AG09319 (cell line): ENCODE measurements at regions not wholly inside any gene's neighbourhood (a gene's known extent, or its start where the extent isn't known, plus 50 kb on each side); places are given as distances from the start of the nearest gene placed in this dataset.

ENCODE experiments used
- DNase-seq: peaks from one replicate; pipeline ENCODE4 v3.0.0-alpha.2; 2010; ENCODE audit warnings: low read depth; ENCODE audit errors: extremely low read depth
- TF ChIP-seq, protein P1 (sequence below): IDR thresholded peaks from 2 replicates; pipeline ENCODE4 v1.5.1; 2011; ENCODE audit warnings: low read depth, mild to moderate bottlenecking, inconsistent platforms, low read length, moderate library complexity

DNA sequence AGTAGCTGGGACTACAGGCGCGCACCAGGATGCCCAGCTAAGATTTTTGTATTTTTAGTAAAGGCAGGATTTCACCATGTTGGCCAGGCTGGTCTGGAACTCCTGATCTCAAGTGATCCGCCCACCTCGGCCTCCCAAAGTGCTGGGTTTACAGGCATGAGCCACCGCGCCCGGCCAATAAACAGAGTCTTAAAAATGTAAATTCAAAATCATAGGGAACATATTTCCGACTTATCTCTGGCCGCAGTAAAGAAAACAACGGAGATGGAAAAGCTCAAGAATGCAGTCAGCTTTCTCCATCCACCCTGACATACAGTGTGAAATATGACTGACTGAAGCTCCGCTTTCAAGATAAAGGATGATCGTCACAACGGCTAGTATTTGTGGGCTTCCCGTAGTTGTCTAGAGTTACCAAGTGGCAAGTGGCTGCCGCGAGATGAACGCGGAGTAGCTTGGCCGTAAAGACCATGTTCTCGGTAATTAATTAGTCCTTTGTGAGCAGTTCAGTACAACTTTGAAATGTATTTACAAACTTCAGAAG lies 495.1 kb upstream of the FAT1 start:
- TF ChIP-seq, protein P1, sequence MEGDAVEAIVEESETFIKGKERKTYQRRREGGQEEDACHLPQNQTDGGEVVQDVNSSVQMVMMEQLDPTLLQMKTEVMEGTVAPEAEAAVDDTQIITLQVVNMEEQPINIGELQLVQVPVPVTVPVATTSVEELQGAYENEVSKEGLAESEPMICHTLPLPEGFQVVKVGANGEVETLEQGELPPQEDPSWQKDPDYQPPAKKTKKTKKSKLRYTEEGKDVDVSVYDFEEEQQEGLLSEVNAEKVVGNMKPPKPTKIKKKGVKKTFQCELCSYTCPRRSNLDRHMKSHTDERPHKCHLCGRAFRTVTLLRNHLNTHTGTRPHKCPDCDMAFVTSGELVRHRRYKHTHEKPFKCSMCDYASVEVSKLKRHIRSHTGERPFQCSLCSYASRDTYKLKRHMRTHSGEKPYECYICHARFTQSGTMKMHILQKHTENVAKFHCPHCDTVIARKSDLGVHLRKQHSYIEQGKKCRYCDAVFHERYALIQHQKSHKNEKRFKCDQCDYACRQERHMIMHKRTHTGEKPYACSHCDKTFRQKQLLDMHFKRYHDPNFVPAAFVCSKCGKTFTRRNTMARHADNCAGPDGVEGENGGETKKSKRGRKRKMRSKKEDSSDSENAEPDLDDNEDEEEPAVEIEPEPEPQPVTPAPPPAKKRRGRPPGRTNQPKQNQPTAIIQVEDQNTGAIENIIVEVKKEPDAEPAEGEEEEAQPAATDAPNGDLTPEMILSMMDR = no peak
- DNase-seq = no peak

DNA sequence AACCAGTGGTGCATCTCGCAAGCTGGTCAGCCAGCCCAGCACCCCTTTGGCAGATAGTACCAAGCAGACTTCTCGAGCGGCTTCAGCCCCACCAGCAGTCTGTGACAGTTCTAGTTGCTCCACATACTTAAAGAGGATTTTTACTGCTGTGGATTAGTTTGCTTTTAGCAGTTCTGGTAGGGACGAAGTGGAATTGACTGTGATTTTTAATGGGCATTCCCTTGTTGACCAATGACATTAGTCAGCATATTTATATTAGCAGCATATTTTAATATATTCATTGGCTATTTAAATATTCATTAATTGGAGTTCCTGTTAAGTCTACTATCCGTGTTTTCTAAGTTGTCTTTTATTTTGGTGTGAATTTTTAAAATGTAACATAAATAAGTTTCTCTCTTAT lies 500.9 kb upstream of the FAT1 start:
- TF ChIP-seq, protein P1 = no peak

DNA sequence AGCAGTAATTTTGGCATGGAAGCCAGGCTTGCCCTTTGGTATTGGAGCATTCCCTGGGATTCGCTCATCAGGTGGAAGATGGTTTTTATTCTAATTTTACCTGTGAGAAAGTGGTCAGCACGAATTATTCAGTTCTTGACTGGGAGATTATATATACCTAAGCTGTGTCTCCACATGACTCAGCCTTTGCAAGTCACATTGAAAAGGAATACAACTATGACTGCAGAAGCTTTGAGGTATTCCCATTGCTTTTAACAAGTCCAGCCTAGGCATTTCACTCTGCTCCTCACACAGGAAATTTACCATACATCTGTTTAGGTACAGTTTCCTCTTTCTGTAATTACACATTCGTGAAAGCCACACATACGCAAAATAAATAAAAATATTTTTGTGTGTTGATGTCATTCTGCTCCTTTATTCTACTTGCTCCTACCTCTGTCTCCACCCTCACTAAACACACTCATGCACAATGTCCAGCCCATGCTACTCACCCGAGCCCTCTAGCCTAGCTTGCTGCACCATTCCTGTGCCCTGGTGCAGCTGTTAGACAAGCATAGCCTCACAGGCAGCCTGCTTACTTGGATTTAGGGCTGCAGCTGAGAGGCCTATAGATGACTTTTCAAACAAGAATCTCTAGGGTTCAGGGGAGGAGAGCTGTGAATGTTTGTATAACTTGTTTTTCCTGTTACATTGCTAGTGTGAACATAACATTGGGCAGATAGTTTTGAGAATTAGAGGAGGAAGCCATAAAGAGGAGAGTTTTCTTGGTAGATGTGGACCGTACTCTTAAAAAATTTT lies 504.4 kb upstream of the FAT1 start:
- TF ChIP-seq, protein P1 = no peak
- DNase-seq = no peak

More for the DNA sequence above, 500.9 kb upstream of the FAT1 start:
- DNase-seq = no peak

DNA sequence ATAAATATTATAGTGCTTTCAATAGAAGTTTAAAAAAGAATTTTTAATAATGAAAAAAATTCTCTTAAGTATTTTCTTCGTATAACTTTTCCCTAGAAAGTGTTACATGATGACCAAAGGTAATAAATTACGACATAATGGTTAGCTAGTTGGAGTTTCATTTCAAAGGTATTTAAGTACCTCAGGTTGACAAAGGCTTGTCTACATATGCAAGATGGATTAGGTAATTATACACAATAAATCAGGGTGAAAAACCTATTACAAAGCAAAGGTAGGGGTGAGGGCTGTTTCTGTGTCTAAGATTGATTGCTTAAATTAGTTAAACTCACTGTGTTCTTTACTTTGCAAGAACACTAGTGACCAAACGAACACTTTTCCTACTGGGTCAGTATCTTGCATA lies 508.5 kb upstream of the FAT1 start:
- TF ChIP-seq, protein P1 = no peak
- DNase-seq = no peak

DNA sequence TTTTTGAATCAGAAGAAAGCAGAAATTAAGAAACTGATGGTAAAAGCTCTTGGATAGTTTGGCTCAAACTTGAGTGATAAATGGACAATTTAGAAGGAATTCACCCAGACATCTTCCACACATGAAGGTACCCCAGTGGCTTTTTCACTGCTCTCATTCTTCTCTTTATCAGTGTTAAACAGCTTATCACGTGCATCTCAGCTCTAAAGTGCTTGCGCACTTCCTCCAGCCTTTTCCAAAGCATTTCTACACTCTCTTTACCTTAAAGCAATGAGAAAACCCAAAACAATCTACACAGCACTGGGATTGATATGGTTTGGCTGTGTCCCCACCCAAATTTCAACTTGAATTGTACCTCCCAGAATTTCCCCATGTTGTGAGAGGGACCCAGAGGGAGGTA lies 509.1 kb upstream of the FAT1 start:
- no peak for DNase-seq
- TF ChIP-seq, protein P1 = no peak

DNA sequence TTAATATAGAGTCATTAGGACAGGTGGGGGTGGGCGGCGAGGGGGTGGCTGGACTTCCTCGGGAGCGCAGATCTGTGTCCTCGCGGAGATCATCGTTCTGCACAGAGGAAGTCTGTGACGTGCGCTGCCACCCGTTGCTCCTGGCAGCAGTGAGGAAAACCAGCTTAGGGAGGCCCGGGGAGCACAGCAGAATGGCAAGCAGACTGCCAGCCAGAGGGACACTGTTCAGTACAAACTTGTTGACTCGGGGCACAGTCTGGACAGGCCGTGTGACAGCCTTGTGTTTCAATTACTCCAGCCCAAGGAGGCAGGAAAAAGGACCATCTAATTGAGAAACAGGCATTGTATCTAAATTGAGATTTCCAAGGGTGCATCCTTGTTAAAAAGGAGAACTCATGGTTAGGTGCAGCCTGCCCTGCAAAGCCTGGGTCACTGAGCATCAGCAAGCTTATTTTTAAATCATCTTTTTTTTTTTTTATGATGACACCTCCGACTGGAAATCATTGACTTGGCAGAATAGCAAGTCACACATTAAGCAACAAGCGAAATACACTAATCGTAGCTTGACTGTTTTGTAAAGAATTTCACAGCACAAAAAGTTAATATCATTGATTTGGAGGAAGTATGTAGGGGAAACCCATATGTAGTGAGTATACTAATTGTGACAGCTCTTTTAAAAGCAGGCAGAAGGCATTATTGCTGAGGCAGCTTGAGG lies 512.0 kb upstream of the FAT1 start:
- TF ChIP-seq, protein P1 = no peak
- no peak for DNase-seq
